Small intestine (tissue), 7 donors: ENCODE measurements at regions not wholly inside any gene's neighbourhood (a gene's known extent, or its start where the extent isn't known, plus 50 kb on each side); places are given as distances from the start of the nearest gene placed in this dataset.

Experiments
- DNase-seq, 2 donors: peaks; one replicate each; pipeline versions ENCODE4 v3.0.0 to v3.0.0-alpha.2; 2013
- FAIRE-seq: peaks from 2 replicates; lab custom pipeline; 2012; peaks lifted over from hg19 to GRCh38; lab: Jason Lieb, UNC
- H3K27ac ChIP-seq, 3 donors: one replicate each; pipeline ENCODE4 v1.5.1; 2013; ENCODE audit warnings: low read length in 2 of 3, mild to moderate bottlenecking in 2 of 3, control low read depth in 1 of 3, inconsistent platforms in 1 of 3, low read depth in 1 of 3, moderate library complexity in 1 of 3
- H3K27me3 ChIP-seq, 3 donors: one replicate each; pipeline ENCODE4 v1.6.1; 2013; ENCODE audit warnings: low read length in 3 of 3, inconsistent platforms in 1 of 3; ENCODE audit not compliant: control insufficient read depth in 3 of 3, insufficient read depth in 3 of 3
- H3K36me3 ChIP-seq, 3 donors: one replicate each; pipeline ENCODE4 v1.6.1; 2013; ENCODE audit warnings: low read length in 3 of 3, inconsistent platforms in 1 of 3, low read depth in 1 of 3, mild to moderate bottlenecking in 1 of 3, moderate library complexity in 1 of 3; ENCODE audit not compliant: control insufficient read depth in 3 of 3, insufficient read depth in 2 of 3
- H3K4me1 ChIP-seq, 3 donors: one replicate each; pipeline ENCODE4 v1.6.1; 2013; ENCODE audit warnings: low read length in 2 of 3, inconsistent platforms in 1 of 3, low read depth in 1 of 3, mild to moderate bottlenecking in 1 of 3, moderate library complexity in 1 of 3; ENCODE audit not compliant: control insufficient read depth in 3 of 3, insufficient read depth in 2 of 3
- H3K4me3 ChIP-seq, 3 donors: one replicate each; pipeline ENCODE4 v1.5.1; 2013; ENCODE audit warnings: low read length in 3 of 3, control low read depth in 1 of 3, inconsistent platforms in 1 of 3, low read depth in 1 of 3, mild to moderate bottlenecking in 1 of 3, moderate library complexity in 1 of 3
- H3K9me3 ChIP-seq, 2 donors: one replicate each; pipeline ENCODE4 v1.6.1; 2013; ENCODE audit warnings: low read depth in 1 of 2, low read length in 1 of 2; ENCODE audit not compliant: control insufficient read depth in 2 of 2, insufficient read depth in 1 of 2
- WGBS, 3 donors: extraction: QIAGEN DNeasy Blood & Tissue Kit; methylation state at CpG; one replicate each; pipeline ENCODE4 v1.1.7; 2013; 5-methylcytosine and 5-hydroxymethylcytosine counted together
- donor health status: healthy with polysubstance abuse.
- donor health status: control.
- donor health status: control.
- donor health status: Bipolar disorder and iron deficiency.
- donor health status: healthy.

- peaks cover 0 to 3% of the 10 kb centered on the region in 2 donors for H3K9me3 ChIP-seq
- no peaks in the 10 kb centered on the region for H3K36me3 ChIP-seq
- no peak for DNase-seq
- H3K27me3 ChIP-seq = no peaks in the 10 kb centered on the region
- H3K27ac ChIP-seq = no peak overlapping the region
- no peaks in the 10 kb centered on the region for H3K4me1 ChIP-seq
- H3K4me3 ChIP-seq = no peak overlapping the region
- no peak for FAIRE-seq
- 38 to 49% (median 47%) methylated on average over 2 of the region's 2 CpGs for WGBS, 3 donors
These were observed 962.3 kb downstream of the TBC1D22A start for GRCh38 chr22:47724751-47725150.

GRCh38 chr22:47724030-47724429 is 961.6 kb downstream of the TBC1D22A start:
- DNase-seq (no peak), FAIRE-seq (no peak)
- H3K4me3 ChIP-seq = no peak overlapping the region
- H3K4me1 ChIP-seq = no peaks in the 10 kb centered on the region
- WGBS, 3 donors = 46 to 66% (median 58%) methylated on average over 5 of the region's 5 CpGs
- H3K9me3 ChIP-seq = peaks cover 0 to 3% of the 10 kb centered on the region in 2 donors
- H3K27me3 ChIP-seq = no peaks in the 10 kb centered on the region
- H3K36me3 ChIP-seq = no peaks in the 10 kb centered on the region
- no peak overlapping the region for H3K27ac ChIP-seq

- WGBS, 3 donors = 72 to 81% (median 73%) methylated on average over 3 of the region's 3 CpGs
- Histone ChIP-seq H3K36me3 (no peaks in the 10 kb centered on the region), H3K4me1 (no peaks in the 10 kb centered on the region), H3K9me3 (no peaks in the 10 kb centered on the region), H3K27me3 (no peaks in the 10 kb centered on the region), H3K4me3 (no peak overlapping the region), H3K27ac (no peak overlapping the region)
- FAIRE-seq = no peak
- no peak for DNase-seq
These were observed 955.9 kb downstream of the TBC1D22A start for GRCh38 chr22:47718337-47718736.

- H3K27me3 ChIP-seq = no peaks in the 10 kb centered on the region
- 71 to 78% (median 76%) methylated on average over 16 of the region's 16 CpGs for WGBS, 3 donors
These were observed 954.6 kb downstream of the TBC1D22A start for GRCh38 chr22:47716890-47717615.

GRCh38 chr22:47715866-47716578 is 953.6 kb downstream of the TBC1D22A start:
- Histone ChIP-seq H3K27ac (no peak overlapping the region), H3K36me3 (no peaks in the 10 kb centered on the region), H3K4me1 (no peaks in the 10 kb centered on the region), H3K27me3 (no peaks in the 10 kb centered on the region), H3K9me3 (no peaks in the 10 kb centered on the region), H3K4me3 (no peak overlapping the region)
- no peak for FAIRE-seq
- WGBS, 3 donors = 81 to 87% (median 82%) methylated on average over 18 of the region's 18 CpGs
- no peak for DNase-seq

More at GRCh38 chr22:47716890-47717615, 954.6 kb downstream of the TBC1D22A start:
- Histone ChIP-seq H3K27ac (no peak overlapping the region), H3K4me1 (no peaks in the 10 kb centered on the region), H3K9me3 (no peaks in the 10 kb centered on the region), H3K4me3 (no peak overlapping the region), H3K36me3 (no peaks in the 10 kb centered on the region)
- FAIRE-seq = no peak
- no peak for DNase-seq

- Histone ChIP-seq H3K36me3 (no peaks in the 10 kb centered on the region), H3K9me3 (no peaks in the 10 kb centered on the region), H3K27me3 (no peaks in the 10 kb centered on the region), H3K4me3 (no peak overlapping the region), H3K27ac (no peak overlapping the region), H3K4me1 (no peaks in the 10 kb centered on the region)
- no peak for FAIRE-seq
- no peak for DNase-seq
- WGBS, 3 donors = 67 to 69% (median 67%) methylated on average over 10 of the region's 10 CpGs
These were observed 951.5 kb downstream of the TBC1D22A start for GRCh38 chr22:47713941-47714340.

- H3K9me3 ChIP-seq = no peaks in the 10 kb centered on the region
- DNase-seq (no peak), FAIRE-seq (no peak)
- no peak overlapping the region for H3K27ac ChIP-seq
- H3K36me3 ChIP-seq = no peaks in the 10 kb centered on the region
- no peaks in the 10 kb centered on the region for H3K27me3 ChIP-seq
- no peaks in the 10 kb centered on the region for H3K4me1 ChIP-seq
- H3K4me3 ChIP-seq = no peak overlapping the region
- WGBS, 3 donors = 74 to 84% (median 77%) methylated on average over 4 of the region's 4 CpGs
These were observed 947.7 kb downstream of the TBC1D22A start for GRCh38 chr22:47710135-47710534.

- FAIRE-seq = no peak
- no peak overlapping the region for H3K4me3 ChIP-seq
- DNase-seq = no peak
- H3K9me3 ChIP-seq = no peaks in the 10 kb centered on the region
- H3K27me3 ChIP-seq = no peaks in the 10 kb centered on the region
- no peak overlapping the region for H3K27ac ChIP-seq
- no peaks in the 10 kb centered on the region for H3K36me3 ChIP-seq
- H3K4me1 ChIP-seq = no peaks in the 10 kb centered on the region
- 82 to 85% (median 84%) methylated on average over 2 of the region's 2 CpGs for WGBS, 3 donors
These were observed 942.9 kb downstream of the TBC1D22A start for GRCh38 chr22:47705350-47705749.
